Ureter (tissue), 1 donor: ENCODE measurements at regions not wholly inside any gene's neighbourhood (a gene's known extent, or its start where the extent isn't known, plus 50 kb on each side); places are given as distances from the start of the nearest gene placed in this dataset.

ENCODE experiments used
- DNase-seq: peaks from one replicate; pipeline ENCODE4 v3.0.0-alpha.2; 2020; ENCODE audit warnings: low spot score
- donor health status: DM: yes; HTN: yes; CAD: no.

GRCh38 chr17:34416116-34416515 lies 53.1 kb upstream of the CCL1 start:
- no peak for DNase-seq

GRCh38 chr17:34414339-34414738 lies 51.3 kb upstream of the CCL1 start:
- no peak for DNase-seq

- DNase-seq = no peak
Observed at GRCh38 chr17:34413443-34414119, 50.5 kb upstream of the CCL1 start.

- no peak for DNase-seq
Observed at GRCh38 chr17:34412965-34413441, 50.0 kb upstream of the CCL1 start.
